ENCODE measurements at regions not wholly inside any gene's neighbourhood (a gene's known extent, or its start where the extent isn't known, plus 50 kb on each side); places are given as distances from the start of the nearest gene placed in this dataset.

DNA sequence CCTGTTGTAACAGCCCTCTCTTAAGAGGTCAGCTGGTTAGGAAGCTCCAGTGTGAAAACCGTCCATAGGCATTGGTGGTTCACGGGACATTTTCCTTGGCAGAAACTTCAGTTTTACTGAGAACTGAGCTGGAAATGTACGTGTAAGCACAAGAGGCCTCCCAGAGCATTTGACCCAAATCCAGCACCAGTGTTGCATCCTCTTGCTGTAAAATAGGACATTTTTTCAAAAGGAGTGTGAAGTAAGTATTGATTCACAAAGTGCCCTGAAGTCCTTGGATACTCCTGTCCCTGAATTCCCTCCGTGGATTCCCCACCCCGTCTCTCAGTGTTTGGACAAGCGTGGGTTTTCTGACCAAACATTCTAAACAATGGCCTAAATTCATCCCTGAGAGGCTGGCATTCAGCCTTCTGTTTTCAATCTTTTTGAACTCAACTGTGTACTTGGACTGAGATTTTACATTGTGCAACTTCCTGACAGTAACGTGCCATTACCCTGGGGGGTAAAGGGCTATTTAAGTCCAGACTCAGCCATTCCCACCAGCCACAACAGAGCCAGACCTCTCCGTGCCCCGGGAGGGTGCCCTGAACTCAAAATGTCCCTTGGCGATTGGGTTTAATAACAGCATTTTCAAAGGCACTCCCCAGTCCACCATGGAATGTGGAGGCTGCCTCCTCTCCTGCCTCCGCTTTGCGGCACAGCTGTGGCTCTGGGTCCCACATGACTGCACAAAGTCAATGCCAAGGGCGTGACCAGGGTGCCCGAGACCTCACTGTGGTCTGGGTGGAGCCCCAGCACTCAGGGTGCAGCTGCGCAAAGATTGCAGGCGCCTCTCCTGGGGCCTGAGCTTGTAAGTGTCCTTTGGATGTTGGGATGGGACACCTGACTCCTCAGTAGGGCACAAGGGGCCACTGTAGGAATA lies 92.7 kb upstream of the AFDN start:
- Histone ChIP-seq H3K27me3 (ENCODE audit: control insufficient read depth in 1 of 2, insufficient read depth in 2 of 2, low read length in 2 of 2) (no peaks in the 10 kb centered on the region), H4K20me1 (ENCODE audit: insufficient read depth, low read length) (no peaks in the 10 kb centered on the region), H3K9me3 (ENCODE audit: low read length) (no peaks in the 10 kb centered on the region), H3K36me3 (replicated peaks in 1 of 2; ENCODE audit: control insufficient read depth in 1 of 2, insufficient read depth in 2 of 2, low read length in 2 of 2) (no peaks in the 10 kb centered on the region), H3K79me2 (ENCODE audit: insufficient read depth, low read length) (no peaks in the 10 kb centered on the region), H3K27ac (ENCODE audit: extremely low read length, insufficient read depth, low read length) (peak overlapping the region; percentile 74), H3K4me2 (ENCODE audit: low read depth, low read length) (peak overlapping the region; percentile 58), H3K4me1 (ENCODE audit: insufficient read depth, low read length) (peaks cover 53% of the 10 kb centered on the region), H3K9ac (ENCODE audit: insufficient read depth, low read depth, low read length) (peak overlapping the region; percentile 56), H2AFZ (ENCODE audit: low read length) (no peak overlapping the region), H3K4me3 (replicated peaks in 1 of 3; ENCODE audit: insufficient read depth in 1 of 3, low read depth in 2 of 3, low read length in 3 of 3) (peak overlapping the region in 1 of 3 experiments; percentile 47; a peak in 2 of 6 replicates)
- DNase-seq (ENCODE audit: low spot score) (peak; percentile 99), ATAC-seq (peak; percentile 85), FAIRE-seq (peak; percentile 100)
- intact Hi-C loops (cut with micrococcal nuclease; ENCODE audit: unreplicated experiment) (loop anchor here (1.0 to 2.0 kb wide), 4 partner anchors 28 to 236 kb away; no protein-coding TSS in a partner anchor), in situ Hi-C loops (cut with HindIII; ENCODE audit: extremely low pct_ligation_motif_present, low pct_unique_long_range_greater_than_20kb) (no loop called here)
- no TSS peak for BruUV-seq (replicated peaks)
- 4% methylated on average over 15 of the region's 16 CpGs for WGBS (ENCODE audit: low lambda C conversion rate)
- ChIA-PET CTCF (ENCODE audit: low intra/inter-chr PET ratio, low total read pairs) (no interaction called here), POLR2A (interaction anchor here (0.8 to 2.1 kb wide), 5 partner anchors 9 to 72 kb away, joined by 4 to 13 read pairs (median 5); no protein-coding TSS in a partner anchor)
- TF ChIP-seq, protein P1, sequence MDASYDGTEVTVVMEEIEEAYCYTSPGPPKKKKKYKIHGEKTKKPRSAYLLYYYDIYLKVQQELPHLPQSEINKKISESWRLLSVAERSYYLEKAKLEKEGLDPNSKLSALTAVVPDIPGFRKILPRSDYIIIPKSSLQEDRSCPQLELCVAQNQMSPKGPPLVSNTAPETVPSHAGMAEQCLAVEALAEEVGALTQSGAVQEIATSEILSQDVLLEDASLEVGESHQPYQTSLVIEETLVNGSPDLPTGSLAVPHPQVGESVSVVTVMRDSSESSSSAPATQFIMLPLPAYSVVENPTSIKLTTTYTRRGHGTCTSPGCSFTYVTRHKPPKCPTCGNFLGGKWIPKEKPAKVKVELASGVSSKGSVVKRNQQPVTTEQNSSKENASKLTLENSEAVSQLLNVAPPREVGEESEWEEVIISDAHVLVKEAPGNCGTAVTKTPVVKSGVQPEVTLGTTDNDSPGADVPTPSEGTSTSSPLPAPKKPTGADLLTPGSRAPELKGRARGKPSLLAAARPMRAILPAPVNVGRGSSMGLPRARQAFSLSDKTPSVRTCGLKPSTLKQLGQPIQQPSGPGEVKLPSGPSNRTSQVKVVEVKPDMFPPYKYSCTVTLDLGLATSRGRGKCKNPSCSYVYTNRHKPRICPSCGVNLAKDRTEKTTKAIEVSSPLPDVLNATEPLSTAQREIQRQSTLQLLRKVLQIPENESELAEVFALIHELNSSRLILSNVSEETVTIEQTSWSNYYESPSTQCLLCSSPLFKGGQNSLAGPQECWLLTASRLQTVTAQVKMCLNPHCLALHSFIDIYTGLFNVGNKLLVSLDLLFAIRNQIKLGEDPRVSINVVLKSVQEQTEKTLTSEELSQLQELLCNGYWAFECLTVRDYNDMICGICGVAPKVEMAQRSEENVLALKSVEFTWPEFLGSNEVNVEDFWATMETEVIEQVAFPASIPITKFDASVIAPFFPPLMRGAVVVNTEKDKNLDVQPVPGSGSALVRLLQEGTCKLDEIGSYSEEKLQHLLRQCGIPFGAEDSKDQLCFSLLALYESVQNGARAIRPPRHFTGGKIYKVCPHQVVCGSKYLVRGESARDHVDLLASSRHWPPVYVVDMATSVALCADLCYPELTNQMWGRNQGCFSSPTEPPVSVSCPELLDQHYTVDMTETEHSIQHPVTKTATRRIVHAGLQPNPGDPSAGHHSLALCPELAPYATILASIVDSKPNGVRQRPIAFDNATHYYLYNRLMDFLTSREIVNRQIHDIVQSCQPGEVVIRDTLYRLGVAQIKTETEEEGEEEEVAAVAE (CRISPR knock-in tag; IDR thresholded peaks at IDR 0.05; ENCODE audit: borderline replicate concordance): no peak; the same call in 1 of the 2 replicates
- TF ChIP-seq MIER3 (CRISPR knock-in tag; IDR thresholded peaks at IDR 0.05; ENCODE audit: borderline replicate concordance): peak; percentile 96; the same call in 1 of the 2 replicates
- no peak for TF ChIP-seq DNMT1 (CRISPR knock-in tag; IDR thresholded peaks at IDR 0.05)
- peak; percentile 96 for TF ChIP-seq ZBTB3 (CRISPR knock-in tag; IDR thresholded peaks at IDR 0.05; ENCODE audit: borderline replicate concordance, low read depth)
- peak; percentile 96 for TF ChIP-seq ELF3 (CRISPR knock-in tag; IDR thresholded peaks at IDR 0.05)
- TF ChIP-seq ZNF780A (CRISPR knock-in tag; IDR thresholded peaks at IDR 0.05): peak; percentile 74; the same call in 1 of the 2 replicates
- TF ChIP-seq KLF16 (CRISPR knock-in tag; IDR thresholded peaks at IDR 0.05): peak; percentile 33 to 97; a peak in 3 of 4 replicates
- TF ChIP-seq, protein P2, sequence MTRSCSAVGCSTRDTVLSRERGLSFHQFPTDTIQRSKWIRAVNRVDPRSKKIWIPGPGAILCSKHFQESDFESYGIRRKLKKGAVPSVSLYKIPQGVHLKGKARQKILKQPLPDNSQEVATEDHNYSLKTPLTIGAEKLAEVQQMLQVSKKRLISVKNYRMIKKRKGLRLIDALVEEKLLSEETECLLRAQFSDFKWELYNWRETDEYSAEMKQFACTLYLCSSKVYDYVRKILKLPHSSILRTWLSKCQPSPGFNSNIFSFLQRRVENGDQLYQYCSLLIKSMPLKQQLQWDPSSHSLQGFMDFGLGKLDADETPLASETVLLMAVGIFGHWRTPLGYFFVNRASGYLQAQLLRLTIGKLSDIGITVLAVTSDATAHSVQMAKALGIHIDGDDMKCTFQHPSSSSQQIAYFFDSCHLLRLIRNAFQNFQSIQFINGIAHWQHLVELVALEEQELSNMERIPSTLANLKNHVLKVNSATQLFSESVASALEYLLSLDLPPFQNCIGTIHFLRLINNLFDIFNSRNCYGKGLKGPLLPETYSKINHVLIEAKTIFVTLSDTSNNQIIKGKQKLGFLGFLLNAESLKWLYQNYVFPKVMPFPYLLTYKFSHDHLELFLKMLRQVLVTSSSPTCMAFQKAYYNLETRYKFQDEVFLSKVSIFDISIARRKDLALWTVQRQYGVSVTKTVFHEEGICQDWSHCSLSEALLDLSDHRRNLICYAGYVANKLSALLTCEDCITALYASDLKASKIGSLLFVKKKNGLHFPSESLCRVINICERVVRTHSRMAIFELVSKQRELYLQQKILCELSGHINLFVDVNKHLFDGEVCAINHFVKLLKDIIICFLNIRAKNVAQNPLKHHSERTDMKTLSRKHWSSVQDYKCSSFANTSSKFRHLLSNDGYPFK (CRISPR knock-in tag; IDR thresholded peaks at IDR 0.05; ENCODE audit: borderline replicate concordance): no peak
- 0 out of 2 replicates have a peak, but pooled peaks have one; percentile 71 for TF ChIP-seq MTF2 (CRISPR knock-in tag; IDR thresholded peaks at IDR 0.05; ENCODE audit: borderline replicate concordance)
- TF ChIP-seq ZNF224 (CRISPR knock-in tag; IDR thresholded peaks at IDR 0.05): no peak
- TF ChIP-seq ASH2L (IDR thresholded peaks at IDR 0.05; ENCODE audit: insufficient read length, low read depth, low read length): no peak
- no peak for TF ChIP-seq ZNF879 (CRISPR knock-in tag; IDR thresholded peaks at IDR 0.05)
- peak; percentile 89 for TF ChIP-seq ZNF44 (CRISPR knock-in tag; IDR thresholded peaks at IDR 0.05)
- TF ChIP-seq FOXP1 (IDR thresholded peaks at IDR 0.05): no peak; the same call in 1 of the 2 replicates
- peak; percentile 98 for TF ChIP-seq FOXP1 (CRISPR knock-in tag; IDR thresholded peaks at IDR 0.05)
- TF ChIP-seq ZNF562 (CRISPR knock-in tag; IDR thresholded peaks at IDR 0.05; ENCODE audit: borderline replicate concordance): no peak
